ENCODE measurements at regions not wholly inside any gene's neighbourhood (a gene's known extent, or its start where the extent isn't known, plus 50 kb on each side); places are given as distances from the start of the nearest gene placed in this dataset.

DNA sequence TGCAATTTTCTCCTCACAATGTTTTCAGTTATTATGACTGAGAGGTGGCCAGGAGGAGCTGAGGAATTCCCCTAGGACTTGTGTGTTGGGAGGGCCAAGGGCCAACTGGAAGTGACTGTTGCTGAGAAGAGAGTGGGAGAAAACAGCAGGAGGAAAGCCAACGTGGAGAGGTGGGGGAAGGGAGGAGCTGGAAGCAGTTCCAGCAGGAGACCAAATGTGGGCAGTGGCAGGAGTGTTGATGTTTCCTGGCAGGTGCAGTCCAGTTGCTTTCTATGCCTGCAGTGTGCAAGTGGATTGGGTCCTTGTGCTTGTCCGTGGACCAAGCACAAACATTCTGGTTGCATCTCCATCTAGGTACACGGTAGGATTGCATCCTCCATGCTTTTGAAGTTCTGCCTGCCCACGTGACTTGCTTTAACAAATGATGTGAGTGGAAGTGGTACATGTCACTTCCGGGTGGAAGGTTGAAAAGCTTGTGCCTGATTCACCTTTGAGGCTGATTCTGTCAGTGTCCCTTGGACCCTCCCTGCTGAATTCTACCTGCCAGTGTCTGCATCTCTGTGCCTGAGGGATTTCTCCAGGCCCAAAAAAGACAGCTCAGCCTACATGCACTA is 54.7 kb upstream of the CRHR1 start:
- Histone ChIP-seq H3K9me1 (ENCODE audit: insufficient read depth, low read length) (no peaks in the 10 kb centered on the region), H2AK9ac (replicated peaks; ENCODE audit: low read depth, low read length, poor library complexity) (no peak overlapping the region), H3K14ac (replicated peaks; ENCODE audit: low read depth, low read length) (no peak overlapping the region), H4K5ac (ENCODE audit: low read depth, low read length) (no peak overlapping the region), H3K4me2 (ENCODE audit: low read depth, low read length) (no peak overlapping the region), H3K56ac (ENCODE audit: extremely low read depth, insufficient read depth, low read length) (no peak overlapping the region), H4K20me1 (ENCODE audit: insufficient read depth, low read length) (no peaks in the 10 kb centered on the region), H3K27me3 (ENCODE audit: control insufficient read depth, insufficient read depth, low read length) (peaks cover 14% of the 10 kb centered on the region), H2BK120ac (ENCODE audit: low read depth, low read length) (no peak overlapping the region), H3K27ac (ENCODE audit: insufficient read depth, low read length) (no peak overlapping the region), H3K9ac (ENCODE audit: low read depth, low read length) (no peak overlapping the region), H3K9me3 (ENCODE audit: control insufficient read depth, insufficient read depth, low read length) (peaks cover 4% of the 10 kb centered on the region), H3K23ac (ENCODE audit: low read depth, low read length) (no peak overlapping the region), H3K18ac (ENCODE audit: low read depth, low read length) (no peak overlapping the region), H3K4me1 (ENCODE audit: control insufficient read depth, insufficient read depth, low read length) (no peaks in the 10 kb centered on the region), H3K4ac (ENCODE audit: low read depth, low read length) (no peak overlapping the region), H4K8ac (ENCODE audit: low read depth in 2 of 2, low read length in 2 of 2) (no peak overlapping the region), H3K4me3 (ENCODE audit: insufficient read depth, low read depth, low read length) (no peak overlapping the region), H2AK5ac (ENCODE audit: low read depth, low read length) (no peak overlapping the region), H2BK5ac (ENCODE audit: low read depth, low read length, poor library complexity, severe bottlenecking) (no peak overlapping the region), H2BK15ac (ENCODE audit: low read depth, low read length) (no peak overlapping the region), H4K91ac (ENCODE audit: insufficient read depth, low read depth, low read length) (no peak overlapping the region), H2AFZ (replicated peaks; ENCODE audit: low read length, poor library complexity) (no peak overlapping the region), H3K36me3 (ENCODE audit: control insufficient read depth, insufficient read depth, low read length) (no peaks in the 10 kb centered on the region), H2BK20ac (ENCODE audit: low read depth, low read length) (no peak overlapping the region), H3K79me1 (ENCODE audit: low read depth in 1 of 2, low read length in 2 of 2) (no peaks in the 10 kb centered on the region)
- ChIA-PET CTCF (no interaction called here), POLR2A (ENCODE audit: unreplicated experiment) (no interaction called here)
- in situ Hi-C loops (cut with MboI; ENCODE audit: low sequenced_read_pairs) = no loop called here
- no peak for DNase-seq
- intact Hi-C loops (cut with micrococcal nuclease) = no loop called here
- ATAC-seq (ENCODE audit: low read depth) = no peak
- WGBS, 2 experiments (ENCODE audit: extremely low coverage in 2 of 2, insufficient read length in 1 of 2) = 33% methylated on average over 2 of the region's 5 CpGs; no CpG with 5 or more reads in 1 of the 2 experiments
- no peak for TF ChIP-seq NFE2L2 (IDR thresholded peaks at IDR 0.05; ENCODE audit: low read depth, low read length)
- TF ChIP-seq POLR2A (IDR thresholded peaks at IDR 0.05; ENCODE audit: low read depth, low read length) = no peak
- no peak for TF ChIP-seq CEBPB (IDR thresholded peaks at IDR 0.05; ENCODE audit: low read depth, low read length)
- TF ChIP-seq, protein P1, sequence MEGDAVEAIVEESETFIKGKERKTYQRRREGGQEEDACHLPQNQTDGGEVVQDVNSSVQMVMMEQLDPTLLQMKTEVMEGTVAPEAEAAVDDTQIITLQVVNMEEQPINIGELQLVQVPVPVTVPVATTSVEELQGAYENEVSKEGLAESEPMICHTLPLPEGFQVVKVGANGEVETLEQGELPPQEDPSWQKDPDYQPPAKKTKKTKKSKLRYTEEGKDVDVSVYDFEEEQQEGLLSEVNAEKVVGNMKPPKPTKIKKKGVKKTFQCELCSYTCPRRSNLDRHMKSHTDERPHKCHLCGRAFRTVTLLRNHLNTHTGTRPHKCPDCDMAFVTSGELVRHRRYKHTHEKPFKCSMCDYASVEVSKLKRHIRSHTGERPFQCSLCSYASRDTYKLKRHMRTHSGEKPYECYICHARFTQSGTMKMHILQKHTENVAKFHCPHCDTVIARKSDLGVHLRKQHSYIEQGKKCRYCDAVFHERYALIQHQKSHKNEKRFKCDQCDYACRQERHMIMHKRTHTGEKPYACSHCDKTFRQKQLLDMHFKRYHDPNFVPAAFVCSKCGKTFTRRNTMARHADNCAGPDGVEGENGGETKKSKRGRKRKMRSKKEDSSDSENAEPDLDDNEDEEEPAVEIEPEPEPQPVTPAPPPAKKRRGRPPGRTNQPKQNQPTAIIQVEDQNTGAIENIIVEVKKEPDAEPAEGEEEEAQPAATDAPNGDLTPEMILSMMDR (conservative IDR thresholded peaks at IDR 0.05; ENCODE audit: low read depth, low read length) = no peak
- TF ChIP-seq, protein P2, sequence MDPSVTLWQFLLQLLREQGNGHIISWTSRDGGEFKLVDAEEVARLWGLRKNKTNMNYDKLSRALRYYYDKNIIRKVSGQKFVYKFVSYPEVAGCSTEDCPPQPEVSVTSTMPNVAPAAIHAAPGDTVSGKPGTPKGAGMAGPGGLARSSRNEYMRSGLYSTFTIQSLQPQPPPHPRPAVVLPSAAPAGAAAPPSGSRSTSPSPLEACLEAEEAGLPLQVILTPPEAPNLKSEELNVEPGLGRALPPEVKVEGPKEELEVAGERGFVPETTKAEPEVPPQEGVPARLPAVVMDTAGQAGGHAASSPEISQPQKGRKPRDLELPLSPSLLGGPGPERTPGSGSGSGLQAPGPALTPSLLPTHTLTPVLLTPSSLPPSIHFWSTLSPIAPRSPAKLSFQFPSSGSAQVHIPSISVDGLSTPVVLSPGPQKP (IDR thresholded peaks at IDR 0.05; ENCODE audit: borderline replicate concordance, low read depth, low read length) = no peak
- no peak for TF ChIP-seq USF2 (IDR thresholded peaks at IDR 0.05; ENCODE audit: low read depth, low read length)
- no peak for TF ChIP-seq RFX5 (IDR thresholded peaks at IDR 0.05; ENCODE audit: low read depth, low read length)
- no peak for TF ChIP-seq RCOR1 (IDR thresholded peaks at IDR 0.05; ENCODE audit: insufficient replicate concordance, low read length)
- TF ChIP-seq MAZ (IDR thresholded peaks at IDR 0.05; ENCODE audit: borderline replicate concordance, low read depth, low read length) = no peak
- no peak for TF ChIP-seq FOS (IDR thresholded peaks at IDR 0.05; ENCODE audit: low read depth, low read length)
- TF ChIP-seq BHLHE40 (IDR thresholded peaks at IDR 0.05; ENCODE audit: low read depth, low read length) = no peak
- no peak for TF ChIP-seq MXI1 (IDR thresholded peaks at IDR 0.05; ENCODE audit: borderline replicate concordance, low read depth, low read length)
- no peak for TF ChIP-seq SMC3 (IDR thresholded peaks at IDR 0.05; ENCODE audit: low read depth, low read length)
- no peak for TF ChIP-seq CHD1 (IDR thresholded peaks at IDR 0.05; ENCODE audit: low read depth, low read length)
- no peak for TF ChIP-seq RAD21 (IDR thresholded peaks at IDR 0.05; ENCODE audit: low read length)
- TF ChIP-seq MAFK (IDR thresholded peaks at IDR 0.05; ENCODE audit: low read depth, low read length) = no peak
- BruUV-seq (replicated peaks) = no TSS peak
- dilution Hi-C loops (cut with HindIII; ENCODE audit: low sequenced_read_pairs, unreplicated experiment) = no loop called here
